ENCODE measurements at regions not wholly inside any gene's neighbourhood (a gene's known extent, or its start where the extent isn't known, plus 50 kb on each side); places are given as distances from the start of the nearest gene placed in this dataset.

- no peak for DNase-seq (ENCODE audit: extremely low read depth, low read depth, low spot score)
Observed at GRCh38 chr1:194164755-194165154, 978.3 kb upstream of the B3GALT2 start.

GRCh38 chr1:194161591-194161990, 975.2 kb upstream of the B3GALT2 start:
- no peak for DNase-seq (ENCODE audit: extremely low read depth, low read depth, low spot score)

GRCh38 chr1:194159941-194160340, 973.5 kb upstream of the B3GALT2 start:
- DNase-seq (ENCODE audit: extremely low read depth, low read depth, low spot score) = no peak

- DNase-seq (ENCODE audit: extremely low read depth, low read depth, low spot score) = no peak
Observed at GRCh38 chr1:194155962-194156361, 969.5 kb upstream of the B3GALT2 start.

GRCh38 chr1:194151056-194151455, 964.6 kb upstream of the B3GALT2 start:
- DNase-seq (ENCODE audit: extremely low read depth, low read depth, low spot score) = no peak

GRCh38 chr1:194150242-194150641, 963.8 kb upstream of the B3GALT2 start:
- DNase-seq (ENCODE audit: extremely low read depth, low read depth, low spot score) = no peak

- DNase-seq (ENCODE audit: extremely low read depth, low read depth, low spot score) = no peak
Observed at GRCh38 chr1:194133152-194133551, 946.7 kb upstream of the B3GALT2 start.

- DNase-seq (ENCODE audit: extremely low read depth, low read depth, low spot score) = no peak
Observed at GRCh38 chr1:194118086-194118485, 931.7 kb upstream of the B3GALT2 start.

GRCh38 chr1:194117582-194117981, 931.2 kb upstream of the B3GALT2 start:
- no peak for DNase-seq (ENCODE audit: extremely low read depth, low read depth, low spot score)

GRCh38 chr1:194114288-194114687, 927.9 kb upstream of the B3GALT2 start:
- no peak for DNase-seq (ENCODE audit: extremely low read depth, low read depth, low spot score)

GRCh38 chr1:194105381-194105780, 919.0 kb upstream of the B3GALT2 start:
- no peak for DNase-seq (ENCODE audit: extremely low read depth, low read depth, low spot score)

- no peak for DNase-seq (ENCODE audit: extremely low read depth, low read depth, low spot score)
Observed at GRCh38 chr1:194104247-194104844, 917.9 kb upstream of the B3GALT2 start.

GRCh38 chr1:194103516-194104246, 917.3 kb upstream of the B3GALT2 start:
- DNase-seq (ENCODE audit: extremely low read depth, low read depth, low spot score) = no peak

GRCh38 chr1:194103101-194103500, 916.7 kb upstream of the B3GALT2 start:
- no peak for DNase-seq (ENCODE audit: extremely low read depth, low read depth, low spot score)

- DNase-seq (ENCODE audit: extremely low read depth, low read depth, low spot score) = no peak
Observed at GRCh38 chr1:194102607-194103006, 916.2 kb upstream of the B3GALT2 start.

- no peak for DNase-seq (ENCODE audit: extremely low read depth, low read depth, low spot score)
Observed at GRCh38 chr1:194084755-194085154, 898.3 kb upstream of the B3GALT2 start.

- DNase-seq (ENCODE audit: extremely low read depth, low read depth, low spot score) = no peak
Observed at GRCh38 chr1:194081444-194081843, 895.0 kb upstream of the B3GALT2 start.

GRCh38 chr1:194080826-194081225, 894.4 kb upstream of the B3GALT2 start:
- no peak for DNase-seq (ENCODE audit: extremely low read depth, low read depth, low spot score)

GRCh38 chr1:194078765-194079164, 892.4 kb upstream of the B3GALT2 start:
- DNase-seq (ENCODE audit: extremely low read depth, low read depth, low spot score) = no peak

GRCh38 chr1:194076646-194077045, 890.2 kb upstream of the B3GALT2 start:
- no peak for DNase-seq (ENCODE audit: extremely low read depth, low read depth, low spot score)

GRCh38 chr1:194073833-194074232, 887.4 kb upstream of the B3GALT2 start:
- no peak for DNase-seq (ENCODE audit: extremely low read depth, low read depth, low spot score)

- no peak for DNase-seq (ENCODE audit: extremely low read depth, low read depth, low spot score)
Observed at GRCh38 chr1:194071205-194071604, 884.8 kb upstream of the B3GALT2 start.

GRCh38 chr1:194069831-194070218, 883.4 kb upstream of the B3GALT2 start:
- no peak for DNase-seq (ENCODE audit: extremely low read depth, low read depth, low spot score)

All from glomerular endothelial cell (primary cell).